IgD-negative memory B cell (primary cell): ENCODE measurements at regions not wholly inside any gene's neighbourhood (a gene's known extent, or its start where the extent isn't known, plus 50 kb on each side); places are given as distances from the start of the nearest gene placed in this dataset.

Experiments used
- H3K27ac Mint-ChIP-seq, 3 donors: one replicate each; pipeline ENCODE4 v1.8.0; 2020 to 2022; ENCODE audit warnings: mild to moderate bottlenecking in 3 of 3, mixed read lengths in 3 of 3, moderate library complexity in 1 of 3
- H3K27me3 Mint-ChIP-seq: one replicate; pipeline ENCODE4 v1.8.0; 2021; ENCODE audit warnings: mixed read lengths
- H3K36me3 Mint-ChIP-seq: one replicate; pipeline ENCODE4 v1.8.0; 2020; ENCODE audit warnings: mild to moderate bottlenecking, mixed read lengths
- H3K4me1 Mint-ChIP-seq, 3 donors: one replicate each; pipeline ENCODE4 v1.8.0; 2020 to 2022; ENCODE audit warnings: mixed read lengths in 3 of 3, mild to moderate bottlenecking in 1 of 3
- H3K4me3 Mint-ChIP-seq, 4 donors: one replicate each; pipeline ENCODE4 v1.8.0; 2020 to 2022; ENCODE audit warnings: mild to moderate bottlenecking in 4 of 4, mixed read lengths in 4 of 4, moderate library complexity in 3 of 4
- H3K9me3 Mint-ChIP-seq, 3 donors: one replicate each; pipeline ENCODE4 v1.8.0; 2020 to 2021; ENCODE audit warnings: mixed read lengths in 3 of 3, mild to moderate bottlenecking in 1 of 3

DNA sequence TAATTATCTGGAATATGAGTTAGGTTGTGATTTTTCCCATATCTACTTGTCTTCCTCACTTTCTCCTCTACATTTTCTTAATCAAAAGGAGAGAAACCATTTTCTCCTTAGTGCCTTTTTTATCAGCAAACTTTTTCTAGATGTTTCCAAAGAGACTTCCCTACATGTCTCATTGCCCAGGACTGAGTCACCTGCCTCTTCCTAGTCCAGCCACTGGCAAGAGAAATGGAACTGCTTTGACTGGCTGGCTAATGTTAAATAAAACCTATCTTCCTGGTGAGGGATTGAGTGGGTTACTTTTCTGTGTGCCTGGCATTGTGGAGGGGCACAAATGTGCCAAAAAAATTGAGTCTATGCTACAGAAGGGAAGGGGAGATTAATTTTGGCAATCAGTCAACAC lies 52.1 kb upstream of the CD5L start:
- Mint-ChIP-seq H3K9me3 (peaks cover 4 to 10% (median 8%) of the 10 kb centered on the region in 3 donors), H3K27me3 (peaks cover 1% of the 10 kb centered on the region), H3K36me3 (no peaks in the 10 kb centered on the region), H3K27ac (no peak overlapping the region), H3K4me1 (peaks cover 0 to 4% (median 2%) of the 10 kb centered on the region in 3 donors), H3K4me3 (no peak overlapping the region)

DNA sequence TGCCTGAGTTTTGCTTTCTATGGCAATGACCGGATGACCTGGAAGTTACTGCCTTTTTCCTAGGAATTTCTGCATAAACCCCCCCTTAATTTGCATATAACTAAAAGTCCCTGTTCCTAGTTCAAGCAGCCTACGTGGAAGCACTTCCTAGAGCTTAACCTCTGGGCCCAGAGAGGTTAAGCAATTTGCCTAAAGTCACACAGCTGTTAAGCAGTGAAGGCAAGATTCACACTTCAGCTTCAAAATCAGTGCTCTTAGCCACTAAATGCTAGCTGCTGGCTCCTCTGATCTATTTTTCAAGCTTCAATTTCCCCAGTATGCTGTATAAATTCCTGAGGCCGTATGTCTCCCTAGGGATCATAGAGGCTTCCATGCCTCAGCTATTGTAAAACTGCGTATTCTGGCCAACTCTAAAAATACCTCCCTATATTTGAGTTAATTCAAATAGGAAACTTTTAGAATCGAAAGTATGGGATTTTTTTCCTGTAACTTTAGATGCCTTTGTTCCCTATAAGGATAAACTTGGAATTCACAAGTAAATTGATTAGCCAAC lies 53.1 kb upstream of the CD5L start:
- H3K27me3 Mint-ChIP-seq: peaks cover 3% of the 10 kb centered on the region
- no peak overlapping the region for H3K4me3 Mint-ChIP-seq
- peaks cover 4% of the 10 kb centered on the region for H3K36me3 Mint-ChIP-seq
- no peak overlapping the region for H3K27ac Mint-ChIP-seq
- peaks cover 2 to 16% (median 11%) of the 10 kb centered on the region in 3 donors for H3K9me3 Mint-ChIP-seq
- peaks cover 0 to 4% (median 2%) of the 10 kb centered on the region in 3 donors for H3K4me1 Mint-ChIP-seq

DNA sequence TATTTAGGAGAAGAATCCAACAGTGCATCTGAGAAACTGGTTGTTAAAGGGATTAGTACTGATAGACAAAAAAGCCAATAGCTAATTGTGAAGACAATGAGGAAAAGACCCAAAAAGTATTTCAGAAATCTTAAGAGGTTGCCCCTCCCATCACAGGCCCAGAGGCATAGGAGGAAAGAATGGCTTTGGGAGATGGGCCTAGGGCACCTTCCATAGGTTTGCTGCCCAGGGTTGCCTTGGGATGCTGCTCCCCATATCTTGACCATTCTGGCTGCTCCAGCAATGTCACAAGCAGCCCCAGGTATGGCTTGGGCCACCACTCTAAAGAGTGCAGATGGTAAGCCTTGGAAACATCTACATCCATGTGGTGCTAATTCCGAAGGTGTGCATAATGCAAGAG lies 68.7 kb upstream of the CD5L start:
- Mint-ChIP-seq H3K9me3 (peaks cover 7 to 13% (median 11%) of the 10 kb centered on the region in 3 donors), H3K36me3 (peaks cover 7% of the 10 kb centered on the region), H3K27ac (no peak overlapping the region), H3K4me1 (peaks cover 0 to under 1% (median under 1%) of the 10 kb centered on the region in 3 donors), H3K27me3 (peaks cover 3% of the 10 kb centered on the region), H3K4me3 (no peak overlapping the region)

DNA sequence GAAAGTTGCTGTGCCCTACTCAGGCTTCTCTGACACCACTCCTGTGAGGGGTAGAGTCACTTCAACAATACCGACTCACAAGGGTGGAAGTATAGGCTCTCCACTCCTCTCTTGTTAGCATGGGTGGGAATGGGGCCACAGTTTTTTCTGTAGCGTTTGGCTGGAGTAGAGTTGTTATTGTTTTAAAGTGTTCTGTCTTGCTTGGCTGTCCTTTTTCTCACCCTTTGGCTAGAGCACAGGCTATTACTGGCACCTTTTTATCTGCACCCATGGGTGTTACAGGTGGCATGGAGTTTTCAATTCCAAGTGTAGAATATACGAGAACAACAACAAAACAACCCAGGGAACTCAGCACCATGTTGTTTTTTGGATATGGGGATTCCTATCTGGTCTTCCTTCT lies 74.3 kb upstream of the CD5L start:
- Mint-ChIP-seq H3K36me3 (no peaks in the 10 kb centered on the region), H3K27me3 (peaks cover 3% of the 10 kb centered on the region), H3K9me3 (peaks cover 0 to 4% (median 2%) of the 10 kb centered on the region in 3 donors), H3K4me1 (peaks cover 0 to 2% (median 1%) of the 10 kb centered on the region in 3 donors), H3K4me3 (no peak overlapping the region), H3K27ac (no peak overlapping the region)

DNA sequence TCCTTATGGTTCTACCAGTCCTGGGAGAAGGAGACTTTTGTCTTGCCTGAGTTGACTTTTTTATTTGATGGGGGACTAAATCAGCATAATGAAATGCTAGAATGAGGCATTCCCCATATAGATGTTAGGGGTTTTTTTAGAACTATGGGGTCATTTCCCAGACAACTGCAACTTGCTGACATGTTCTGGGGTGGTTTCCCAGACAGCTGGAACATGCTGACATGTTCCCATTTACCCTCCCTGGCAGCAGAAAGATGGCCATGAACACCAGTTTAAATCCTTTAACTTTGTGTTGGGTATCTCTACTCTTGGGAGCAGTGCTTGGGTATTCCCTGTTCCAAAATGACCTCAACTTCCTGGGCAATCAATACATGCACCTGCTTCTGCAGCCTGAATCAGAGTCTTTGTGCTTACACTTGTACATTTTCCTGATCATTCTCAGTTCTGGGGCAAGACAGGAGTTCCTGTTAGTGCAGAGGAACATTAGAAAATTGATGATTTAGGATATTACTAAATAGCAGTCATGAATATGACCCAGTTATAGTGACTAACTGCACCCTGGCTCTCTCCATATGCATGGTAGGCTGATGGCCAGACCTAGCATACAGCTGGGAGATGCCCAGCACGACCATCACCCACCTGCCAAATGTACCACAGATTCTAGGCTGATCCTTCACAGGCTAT lies 75.4 kb upstream of the CD5L start:
- Mint-ChIP-seq H3K4me1 (peaks cover 0 to 2% (median 1%) of the 10 kb centered on the region in 3 donors), H3K27ac (no peak overlapping the region), H3K36me3 (no peaks in the 10 kb centered on the region), H3K4me3 (no peak overlapping the region), H3K27me3 (peaks cover 1% of the 10 kb centered on the region), H3K9me3 (no peaks in the 10 kb centered on the region)

DNA sequence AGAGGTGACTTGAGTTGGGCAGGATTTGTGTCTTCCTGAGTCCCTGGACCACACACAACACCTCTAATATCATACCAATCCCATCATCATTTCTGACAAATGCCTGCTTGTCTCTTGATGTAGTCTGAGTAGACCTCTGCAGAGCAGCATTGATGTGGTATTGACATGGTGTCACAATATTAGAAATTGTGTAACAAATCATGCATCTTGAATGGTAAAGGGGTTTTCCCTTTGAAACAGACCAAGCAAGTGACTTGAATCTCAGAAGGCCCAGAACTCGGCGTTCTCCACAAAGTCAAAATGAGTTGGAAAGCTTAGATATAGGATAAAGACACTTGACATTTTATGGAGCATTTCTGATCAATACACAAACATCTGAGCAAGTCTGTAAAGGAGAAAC lies 72.7 kb upstream of the KIRREL1 start:
- H3K27me3 Mint-ChIP-seq: peaks cover 1% of the 10 kb centered on the region
- H3K4me1 Mint-ChIP-seq: no peaks in the 10 kb centered on the region
- no peak overlapping the region for H3K4me3 Mint-ChIP-seq
- no peaks in the 10 kb centered on the region for H3K36me3 Mint-ChIP-seq
- no peaks in the 10 kb centered on the region for H3K9me3 Mint-ChIP-seq
- H3K27ac Mint-ChIP-seq: peak overlapping the region in 1 of 3 donors; percentile 47

DNA sequence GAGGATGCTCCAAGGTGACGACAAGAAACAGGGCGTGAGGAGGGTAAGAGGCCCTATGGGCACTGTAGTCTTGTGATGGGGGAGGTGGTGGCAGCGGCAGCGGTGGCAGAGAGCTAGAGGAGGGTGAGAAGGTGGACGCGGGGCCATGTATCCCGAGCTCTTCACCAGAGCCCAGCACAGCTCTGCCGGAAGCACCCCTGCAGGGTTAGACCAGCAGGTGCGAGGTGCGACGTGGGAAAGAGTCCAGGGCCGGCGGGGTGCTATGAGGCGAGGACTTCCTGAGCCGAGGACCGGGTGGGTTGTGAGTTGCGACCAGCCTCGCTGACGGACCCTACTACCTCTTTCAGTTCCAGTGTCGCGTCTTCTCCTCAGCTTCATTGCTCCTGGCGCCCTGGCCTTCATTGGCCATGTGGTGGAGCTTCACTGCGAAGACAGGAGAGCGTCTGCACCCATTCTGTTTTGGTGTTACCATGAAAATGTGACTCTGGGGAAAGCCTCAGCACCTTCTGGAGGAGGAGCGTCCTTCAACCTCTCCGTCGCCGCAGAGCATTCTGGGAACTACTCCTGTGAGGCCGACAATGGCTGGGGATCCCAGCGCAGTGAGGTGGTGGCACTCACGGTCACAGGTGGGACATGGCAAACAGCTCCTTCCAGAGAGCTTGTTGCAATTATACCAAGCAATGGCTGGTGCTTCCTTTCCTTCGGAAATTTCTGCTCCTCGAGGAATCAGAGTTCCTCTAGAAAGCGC lies 67.9 kb upstream of the KIRREL1 start:
- Mint-ChIP-seq H3K4me1 (peaks cover 0 to 3% (median 0%) of the 10 kb centered on the region in 3 donors), H3K4me3 (no peak overlapping the region), H3K27me3 (no peaks in the 10 kb centered on the region), H3K9me3 (no peaks in the 10 kb centered on the region), H3K36me3 (no peaks in the 10 kb centered on the region), H3K27ac (no peak overlapping the region)

DNA sequence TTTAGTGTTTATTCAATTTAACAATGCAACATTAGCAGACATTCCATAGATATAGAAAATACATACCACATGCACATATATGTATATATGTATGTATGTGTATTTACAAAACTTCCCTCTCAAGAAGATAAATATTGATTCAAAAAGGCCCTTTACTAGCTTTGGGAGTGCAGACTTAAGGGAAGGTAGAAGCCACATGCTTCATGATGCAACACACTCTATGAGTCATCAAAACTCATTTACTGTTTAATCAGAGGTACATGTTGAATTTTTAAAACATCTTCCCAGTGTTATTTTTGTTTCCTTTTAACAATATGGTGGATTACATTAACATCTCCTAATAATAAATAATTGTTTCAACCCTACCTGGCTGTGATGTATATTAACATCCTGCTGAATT lies 61.4 kb upstream of the KIRREL1 start:
- no peaks in the 10 kb centered on the region for H3K36me3 Mint-ChIP-seq
- H3K4me1 Mint-ChIP-seq: peaks cover 0 to 1% (median 0%) of the 10 kb centered on the region in 3 donors
- H3K9me3 Mint-ChIP-seq: no peaks in the 10 kb centered on the region
- H3K27ac Mint-ChIP-seq: no peak overlapping the region
- no peak overlapping the region for H3K4me3 Mint-ChIP-seq
- H3K27me3 Mint-ChIP-seq: peaks cover 2% of the 10 kb centered on the region

DNA sequence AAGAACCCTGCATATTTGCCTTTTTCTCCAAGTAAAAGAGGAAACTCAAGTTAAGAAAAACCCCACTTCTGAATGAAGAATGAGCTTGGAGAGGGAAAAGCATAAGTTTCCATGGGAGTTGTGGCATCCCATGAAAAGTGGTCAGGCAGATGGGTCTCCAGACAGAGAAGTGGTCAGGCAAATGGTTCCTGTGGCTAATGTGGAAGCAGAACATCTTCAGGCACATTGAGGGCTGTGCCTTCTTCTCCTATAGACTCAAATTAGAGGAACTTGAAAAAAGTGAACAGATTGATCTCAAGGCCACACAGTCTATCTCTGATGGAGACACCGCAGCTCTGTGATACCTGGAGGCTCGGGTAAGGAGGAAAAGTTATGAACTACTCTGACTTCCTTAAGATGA lies 55.7 kb upstream of the KIRREL1 start:
- Mint-ChIP-seq H3K36me3 (no peaks in the 10 kb centered on the region), H3K27ac (no peak overlapping the region), H3K4me3 (no peak overlapping the region), H3K27me3 (peaks cover 6% of the 10 kb centered on the region), H3K4me1 (no peaks in the 10 kb centered on the region), H3K9me3 (no peaks in the 10 kb centered on the region)

DNA sequence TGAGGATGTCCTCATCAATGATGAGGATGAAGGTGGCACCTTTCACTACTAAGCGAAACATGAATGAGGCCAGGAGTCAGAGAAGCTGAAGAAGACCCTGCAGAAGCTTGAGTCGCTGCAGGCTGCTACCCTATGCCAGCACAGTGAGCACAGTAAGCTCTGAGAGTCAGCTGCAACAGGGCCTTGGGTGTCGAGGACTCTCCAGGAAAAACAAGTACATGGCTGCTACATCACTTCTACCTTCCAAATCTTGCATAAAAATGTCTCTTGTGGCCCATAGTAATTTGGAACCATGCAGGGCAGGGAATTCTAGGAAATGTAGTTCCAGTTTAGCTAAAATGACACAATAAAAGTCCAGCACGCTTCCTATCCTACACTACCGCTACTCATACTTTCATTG lies 51.5 kb upstream of the KIRREL1 start:
- Mint-ChIP-seq H3K27me3 (peaks cover 4% of the 10 kb centered on the region), H3K27ac (no peak overlapping the region), H3K36me3 (peaks cover 2% of the 10 kb centered on the region), H3K4me1 (peaks cover 7 to 9% (median 7%) of the 10 kb centered on the region in 3 donors), H3K9me3 (no peaks in the 10 kb centered on the region), H3K4me3 (no peak overlapping the region)
